Liver (tissue), 8 donors: ENCODE measurements at regions not wholly inside any gene's neighbourhood (a gene's known extent, or its start where the extent isn't known, plus 50 kb on each side); places are given as distances from the start of the nearest gene placed in this dataset.

Source experiments
- DNase-seq: peaks from one replicate; pipeline ENCODE4 v3.0.0-alpha.2; 2017; ENCODE audit warnings: low spot score
- H3K27ac ChIP-seq, 2 donors: one replicate each; pipeline ENCODE4 v1.7.0; 2013; ENCODE audit warnings: inconsistent platforms in 2 of 2, low read length in 2 of 2, control low read depth in 1 of 2, low read depth in 1 of 2, mild to moderate bottlenecking in 1 of 2
- H3K27me3 ChIP-seq, 4 donors: one replicate each; pipeline versions ENCODE4 v1.6.1 to v1.7.0; 2013; ENCODE audit warnings: low read length in 3 of 4, inconsistent platforms in 1 of 4, mild to moderate bottlenecking in 1 of 4, moderate library complexity in 1 of 4; ENCODE audit not compliant: control insufficient read depth in 4 of 4, insufficient read depth in 4 of 4
- H3K36me3 ChIP-seq, 4 donors: one replicate each; pipeline versions ENCODE4 v1.6.1 to v1.7.0; 2013; ENCODE audit warnings: low read length in 3 of 4, mild to moderate bottlenecking in 3 of 4, low read depth in 1 of 4, moderate library complexity in 1 of 4; ENCODE audit not compliant: control insufficient read depth in 4 of 4, insufficient read depth in 3 of 4
- H3K4me1 ChIP-seq, 4 donors: one replicate each; pipeline versions ENCODE4 v1.6.1 to v1.7.0; 2013; ENCODE audit warnings: low read length in 3 of 4, mild to moderate bottlenecking in 3 of 4, moderate library complexity in 1 of 4; ENCODE audit not compliant: control insufficient read depth in 4 of 4, insufficient read depth in 4 of 4
- H3K4me3 ChIP-seq, 3 donors: one replicate each; pipeline versions ENCODE4 v1.6.1 to v1.7.0; 2013; ENCODE audit warnings: low read length in 3 of 3, control low read depth in 1 of 3, low read depth in 1 of 3, mild to moderate bottlenecking in 1 of 3
- H3K9ac ChIP-seq, 2 donors: one replicate each; pipeline ENCODE4 v1.7.0; 2013; ENCODE audit warnings: low read length in 2 of 2, mild to moderate bottlenecking in 2 of 2, moderate library complexity in 2 of 2, control low read depth in 1 of 2, low read depth in 1 of 2
- H3K9me3 ChIP-seq, 4 donors: one replicate each; pipeline versions ENCODE4 v1.6.1 to v1.7.0; 2013; ENCODE audit warnings: low read length in 3 of 4; ENCODE audit not compliant: control insufficient read depth in 4 of 4
- ATF3 ChIP-seq: IDR thresholded peaks from 2 replicates; pipeline ENCODE4 v1.6.1; 2016; ENCODE audit warnings: antibody characterized with exemption
- EGR1 ChIP-seq, 2 donors: IDR thresholded peaks; 2 replicates each; pipeline ENCODE4 v1.6.1; 2016 to 2018; ENCODE audit warnings: antibody characterized with exemption in 2 of 2, low read depth in 2 of 2
- FOXA1 ChIP-seq: IDR thresholded peaks from 2 replicates; pipeline ENCODE4 v1.6.1; 2016; ENCODE audit warnings: antibody characterized with exemption
- FOXA2 ChIP-seq: IDR thresholded peaks from 2 replicates; pipeline ENCODE4 v1.6.1; 2016; ENCODE audit warnings: antibody characterized with exemption
- GABPA ChIP-seq, 2 donors: IDR thresholded peaks in 1 of 2; conservative IDR thresholded peaks in 1 of 2; 2 replicates each; pipeline ENCODE4 v1.6.1; 2016; ENCODE audit warnings: antibody characterized with exemption in 2 of 2, mild to moderate bottlenecking in 1 of 2, moderate library complexity in 1 of 2
- HNF4A ChIP-seq, 2 donors: conservative IDR thresholded peaks; 2 replicates each; pipeline ENCODE4 v1.6.1; 2016; ENCODE audit warnings: antibody characterized with exemption in 2 of 2, mild to moderate bottlenecking in 2 of 2
- HNF4G ChIP-seq: IDR thresholded peaks from 2 replicates; pipeline ENCODE4 v1.6.1; 2016; ENCODE audit warnings: antibody characterized with exemption
- JUND ChIP-seq, 2 donors: IDR thresholded peaks; 2 replicates each; pipeline ENCODE4 v1.6.1; 2016; ENCODE audit warnings: antibody characterized with exemption in 2 of 2
- MAX ChIP-seq: IDR thresholded peaks from 2 replicates; pipeline ENCODE4 v1.6.1; 2016; ENCODE audit warnings: antibody characterized with exemption
- NR2F2 ChIP-seq: IDR thresholded peaks from 2 replicates; pipeline ENCODE4 v1.6.1; 2016; ENCODE audit warnings: antibody characterized with exemption
- RAD21 ChIP-seq, 2 donors: IDR thresholded peaks; 2 replicates each; pipeline ENCODE4 v1.6.1; 2016; ENCODE audit warnings: antibody characterized with exemption in 2 of 2, mild to moderate bottlenecking in 2 of 2
- REST ChIP-seq: IDR thresholded peaks from 2 replicates; pipeline ENCODE4 v1.6.1; 2016; ENCODE audit warnings: antibody characterized with exemption, mild to moderate bottlenecking
- RXRA ChIP-seq, 2 donors: IDR thresholded peaks; 2 replicates each; pipeline ENCODE4 v1.6.1; 2017 to 2018; ENCODE audit warnings: antibody characterized with exemption in 2 of 2, mild to moderate bottlenecking in 1 of 2
- SP1 ChIP-seq: IDR thresholded peaks from 2 replicates; pipeline ENCODE4 v1.6.1; 2018; ENCODE audit warnings: antibody characterized with exemption, mild to moderate bottlenecking
- TAF1 ChIP-seq: conservative IDR thresholded peaks from 2 replicates; pipeline ENCODE4 v1.6.1; 2016; ENCODE audit warnings: antibody characterized with exemption, mild to moderate bottlenecking
- YY1 ChIP-seq: IDR thresholded peaks from 2 replicates; pipeline ENCODE4 v1.6.1; 2016; ENCODE audit warnings: antibody characterized with exemption, mild to moderate bottlenecking
- ZBTB33 ChIP-seq: IDR thresholded peaks from 2 replicates; pipeline ENCODE4 v1.6.1; 2016; ENCODE audit warnings: antibody characterized with exemption
- WGBS: extraction: QIAGEN DNeasy Blood & Tissue Kit; methylation state at CpG from one replicate; pipeline ENCODE4 v1.1.7; 2013; 5-methylcytosine and 5-hydroxymethylcytosine counted together
- TF ChIP-seq, protein P1 (sequence below): fragments of 150-350 bp; IDR thresholded peaks from 2 replicates; pipeline ENCODE4 v1.5.1; 2017; ENCODE audit warnings: improper control_type of control experiment, low read depth, low read length; ENCODE audit not compliant: missing input control
- donor health status: healthy.
- donor health status: healthy.
- donor health status: healthy.
- donor health status: healthy.
- donor health status: healthy.

GRCh38 chr6:167669870-167670802, 156.6 kb upstream of the AFDN start (continued):
- no peak for TF ChIP-seq REST
- TF ChIP-seq NR2F2 = no peak
- no peak for TF ChIP-seq MAX
- no peak for TF ChIP-seq RAD21 (IDR thresholded peaks at IDR 0.05)
- no peak for TF ChIP-seq EGR1 (IDR thresholded peaks at IDR 0.05; ENCODE audit: low read depth in 2 of 2)
- TF ChIP-seq, protein P1, sequence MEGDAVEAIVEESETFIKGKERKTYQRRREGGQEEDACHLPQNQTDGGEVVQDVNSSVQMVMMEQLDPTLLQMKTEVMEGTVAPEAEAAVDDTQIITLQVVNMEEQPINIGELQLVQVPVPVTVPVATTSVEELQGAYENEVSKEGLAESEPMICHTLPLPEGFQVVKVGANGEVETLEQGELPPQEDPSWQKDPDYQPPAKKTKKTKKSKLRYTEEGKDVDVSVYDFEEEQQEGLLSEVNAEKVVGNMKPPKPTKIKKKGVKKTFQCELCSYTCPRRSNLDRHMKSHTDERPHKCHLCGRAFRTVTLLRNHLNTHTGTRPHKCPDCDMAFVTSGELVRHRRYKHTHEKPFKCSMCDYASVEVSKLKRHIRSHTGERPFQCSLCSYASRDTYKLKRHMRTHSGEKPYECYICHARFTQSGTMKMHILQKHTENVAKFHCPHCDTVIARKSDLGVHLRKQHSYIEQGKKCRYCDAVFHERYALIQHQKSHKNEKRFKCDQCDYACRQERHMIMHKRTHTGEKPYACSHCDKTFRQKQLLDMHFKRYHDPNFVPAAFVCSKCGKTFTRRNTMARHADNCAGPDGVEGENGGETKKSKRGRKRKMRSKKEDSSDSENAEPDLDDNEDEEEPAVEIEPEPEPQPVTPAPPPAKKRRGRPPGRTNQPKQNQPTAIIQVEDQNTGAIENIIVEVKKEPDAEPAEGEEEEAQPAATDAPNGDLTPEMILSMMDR = no peak
- TF ChIP-seq RXRA (IDR thresholded peaks at IDR 0.05) = no peak
- no peak for TF ChIP-seq HNF4G

GRCh38 chr6:167670938-167671338, 155.8 kb upstream of the AFDN start:
- no peak overlapping the region for H3K9ac ChIP-seq
- H3K4me1 ChIP-seq = peaks cover 18 to 65% (median 46%) of the 10 kb centered on the region in 4 donors
- DNase-seq = no peak

More at GRCh38 chr6:167670938-167671338, 155.8 kb upstream of the AFDN start:
- no peak overlapping the region for H3K4me3 ChIP-seq
- TF ChIP-seq JUND (IDR thresholded peaks at IDR 0.05) = peak in 1 of 2 donors; percentile 33
- no peak for TF ChIP-seq FOXA1
- TF ChIP-seq NR2F2 = peak; percentile 51
- TF ChIP-seq HNF4A (conservative IDR thresholded peaks at IDR 0.05) = peak; percentile 87 to 88
- no peak for TF ChIP-seq MAX
- TF ChIP-seq EGR1 (IDR thresholded peaks at IDR 0.05; ENCODE audit: low read depth in 2 of 2) = no peak
- TF ChIP-seq ZBTB33 = no peak
- no peak for TF ChIP-seq REST
- peak; percentile 74 for TF ChIP-seq RXRA (IDR thresholded peaks at IDR 0.05)
- TF ChIP-seq YY1 = peak; percentile 61
- TF ChIP-seq ATF3 = peak; percentile 32
- peak; percentile 65 for TF ChIP-seq HNF4G
- peak; percentile 77 for TF ChIP-seq SP1
- TF ChIP-seq TAF1 = no peak
- TF ChIP-seq FOXA2 = no peak
- TF ChIP-seq GABPA (IDR thresholded peaks at IDR 0.05 in 1 of 2, conservative IDR thresholded peaks at IDR 0.05 in 1 of 2) = no peak
- TF ChIP-seq RAD21 (IDR thresholded peaks at IDR 0.05) = peak; percentile 23 to 56
- TF ChIP-seq, protein P1 = no peak
- H3K36me3 ChIP-seq = no peaks in the 10 kb centered on the region
- WGBS = 45% methylated on average over 7 of the region's 7 CpGs
- H3K9me3 ChIP-seq = no peaks in the 10 kb centered on the region
- peak overlapping the region; percentile 25 to 32 for H3K27ac ChIP-seq
- H3K27me3 ChIP-seq = no peaks in the 10 kb centered on the region
